Hepatocyte (in vitro differentiated cells): ENCODE measurements at regions not wholly inside any gene's neighbourhood (a gene's known extent, or its start where the extent isn't known, plus 50 kb on each side); places are given as distances from the start of the nearest gene placed in this dataset.
"Not testable (repeated sequence)": the region's sequence is repeated elsewhere in the genome, so short reads cannot be mapped to it uniquely, and the experiment has no call there.

Experiments
- CTCF ChIP-seq: fragments of 200-600 bp; sonication (generic); IDR thresholded peaks from 2 replicates; pipeline ENCODE4 v1.5.1; 2016; ENCODE audit warnings: antibody characterized with exemption, mild to moderate bottlenecking; ENCODE audit not compliant: poor library complexity
- EZH2 ChIP-seq: fragments of 200-600 bp; sonication (generic); IDR thresholded peaks from 2 replicates; pipeline ENCODE4 v1.6.1; 2016; ENCODE audit warnings: antibody characterized with exemption, mild to moderate bottlenecking, borderline replicate concordance

- TF ChIP-seq CTCF, EZH2: not testable (repeated sequence)
Observed at GRCh38 chr13:21920802-21921201, 249.9 kb downstream of the FGF9 start.
